ENCODE measurements at regions not wholly inside any gene's neighbourhood (a gene's known extent, or its start where the extent isn't known, plus 50 kb on each side); places are given as distances from the start of the nearest gene placed in this dataset.

DNA sequence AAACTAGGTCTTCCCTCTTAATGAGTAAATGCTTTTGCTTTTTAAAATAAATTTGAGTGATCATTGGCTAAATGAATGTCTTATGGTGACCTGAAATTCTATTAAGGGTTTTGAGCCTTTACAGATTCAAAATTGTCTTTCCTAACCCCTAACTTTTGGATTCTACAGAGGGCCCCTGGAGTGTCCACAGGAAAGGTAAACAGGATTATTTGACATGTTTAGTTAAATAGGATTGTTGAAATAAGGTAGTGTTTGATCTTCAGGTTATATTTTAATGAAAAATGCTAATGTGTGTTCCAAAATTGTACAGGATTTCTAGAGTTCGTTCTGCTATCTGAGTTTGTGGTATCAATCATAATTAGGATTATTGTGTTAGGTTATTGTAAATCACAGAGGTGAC is 55.9 kb upstream of the GJB6 start:
- TF ChIP-seq, protein P1, sequence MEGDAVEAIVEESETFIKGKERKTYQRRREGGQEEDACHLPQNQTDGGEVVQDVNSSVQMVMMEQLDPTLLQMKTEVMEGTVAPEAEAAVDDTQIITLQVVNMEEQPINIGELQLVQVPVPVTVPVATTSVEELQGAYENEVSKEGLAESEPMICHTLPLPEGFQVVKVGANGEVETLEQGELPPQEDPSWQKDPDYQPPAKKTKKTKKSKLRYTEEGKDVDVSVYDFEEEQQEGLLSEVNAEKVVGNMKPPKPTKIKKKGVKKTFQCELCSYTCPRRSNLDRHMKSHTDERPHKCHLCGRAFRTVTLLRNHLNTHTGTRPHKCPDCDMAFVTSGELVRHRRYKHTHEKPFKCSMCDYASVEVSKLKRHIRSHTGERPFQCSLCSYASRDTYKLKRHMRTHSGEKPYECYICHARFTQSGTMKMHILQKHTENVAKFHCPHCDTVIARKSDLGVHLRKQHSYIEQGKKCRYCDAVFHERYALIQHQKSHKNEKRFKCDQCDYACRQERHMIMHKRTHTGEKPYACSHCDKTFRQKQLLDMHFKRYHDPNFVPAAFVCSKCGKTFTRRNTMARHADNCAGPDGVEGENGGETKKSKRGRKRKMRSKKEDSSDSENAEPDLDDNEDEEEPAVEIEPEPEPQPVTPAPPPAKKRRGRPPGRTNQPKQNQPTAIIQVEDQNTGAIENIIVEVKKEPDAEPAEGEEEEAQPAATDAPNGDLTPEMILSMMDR (IDR thresholded peaks at IDR 0.05) = no peak
- TF ChIP-seq POLR2A (IDR thresholded peaks at IDR 0.05) = no peak
